ENCODE measurements at regions not wholly inside any gene's neighbourhood (a gene's known extent, or its start where the extent isn't known, plus 50 kb on each side); places are given as distances from the start of the nearest gene placed in this dataset.
A peak's percentile ranks its signal among the peaks of the same experiment; 100 is the strongest.

GRCh38 chr4:67054896-67055295, 490.4 kb downstream of the CENPC start:
- Histone ChIP-seq H3K4me1 (ENCODE audit: insufficient read depth, low read length) (no peaks in the 10 kb centered on the region), H2AFZ (ENCODE audit: low read depth, low read length) (no peak overlapping the region), H3K9me3 (ENCODE audit: insufficient read depth, low read depth, low read length) (no peaks in the 10 kb centered on the region), H3K9ac (ENCODE audit: low read length) (no peak overlapping the region), H3K79me2 (ENCODE audit: insufficient read depth, low read length) (no peaks in the 10 kb centered on the region), H3K27ac (ENCODE audit: low read depth, low read length) (no peak overlapping the region), H3K27me3 (ENCODE audit: insufficient read depth, low read length) (no peaks in the 10 kb centered on the region), H3K4me2 (ENCODE audit: low read length) (no peak overlapping the region), H3K36me3 (ENCODE audit: insufficient read depth, low read length) (no peaks in the 10 kb centered on the region), H4K20me1 (ENCODE audit: insufficient read depth, low read length) (no peaks in the 10 kb centered on the region), H3K4me3 (ENCODE audit: insufficient read depth, low read depth, low read length) (no peak overlapping the region)
- TF ChIP-seq EZH2 (IDR thresholded peaks at IDR 0.05; ENCODE audit: insufficient read depth, low read length) (no peak), CTCF (IDR thresholded peaks at IDR 0.05; ENCODE audit: insufficient read depth, low read depth, low read length) (no peak)
- peak; percentile 34 for DNase-seq (ENCODE audit: low read depth)
- H3K27ac Mint-ChIP-seq (ENCODE audit: unreplicated experiment), result no peak overlapping the region
- no peaks in the 10 kb centered on the region for H3K27me3 Mint-ChIP-seq (ENCODE audit: low read depth, unreplicated experiment)
- no peaks in the 10 kb centered on the region for H3K4me1 Mint-ChIP-seq (ENCODE audit: low read depth, unreplicated experiment)
- FAIRE-seq, result no peak
- no peaks in the 10 kb centered on the region for H3K9me3 Mint-ChIP-seq (ENCODE audit: unreplicated experiment)
- no peaks in the 10 kb centered on the region for H3K36me3 Mint-ChIP-seq (ENCODE audit: low read depth, unreplicated experiment)
- H3K4me3 Mint-ChIP-seq (ENCODE audit: unreplicated experiment), result no peak overlapping the region

- Histone ChIP-seq H3K27me3 (ENCODE audit: insufficient read depth, low read length) (no peaks in the 10 kb centered on the region), H3K36me3 (ENCODE audit: insufficient read depth, low read length) (no peaks in the 10 kb centered on the region), H3K4me1 (ENCODE audit: insufficient read depth, low read length) (no peaks in the 10 kb centered on the region), H3K9ac (ENCODE audit: low read length) (no peak overlapping the region), H3K27ac (ENCODE audit: low read depth, low read length) (no peak overlapping the region), H3K4me2 (ENCODE audit: low read length) (no peak overlapping the region), H3K9me3 (ENCODE audit: insufficient read depth, low read depth, low read length) (no peaks in the 10 kb centered on the region), H3K4me3 (ENCODE audit: insufficient read depth, low read depth, low read length) (no peak overlapping the region), H4K20me1 (ENCODE audit: insufficient read depth, low read length) (no peaks in the 10 kb centered on the region), H2AFZ (ENCODE audit: low read depth, low read length) (no peak overlapping the region), H3K79me2 (ENCODE audit: insufficient read depth, low read length) (no peaks in the 10 kb centered on the region)
- TF ChIP-seq EZH2 (IDR thresholded peaks at IDR 0.05; ENCODE audit: insufficient read depth, low read length) (no peak), CTCF (IDR thresholded peaks at IDR 0.05; ENCODE audit: insufficient read depth, low read depth, low read length) (no peak)
- Mint-ChIP-seq H3K27ac (ENCODE audit: unreplicated experiment) (no peak overlapping the region), H3K4me3 (ENCODE audit: unreplicated experiment) (no peak overlapping the region), H3K36me3 (ENCODE audit: low read depth, unreplicated experiment) (no peaks in the 10 kb centered on the region), H3K4me1 (ENCODE audit: low read depth, unreplicated experiment) (no peaks in the 10 kb centered on the region), H3K9me3 (ENCODE audit: unreplicated experiment) (no peaks in the 10 kb centered on the region), H3K27me3 (ENCODE audit: low read depth, unreplicated experiment) (no peaks in the 10 kb centered on the region)
- DNase-seq (ENCODE audit: low read depth), result no peak
- FAIRE-seq, result no peak
These were observed 492.3 kb downstream of the CENPC start for GRCh38 chr4:67052814-67053675.

Measured in astrocyte (in vitro differentiated cells and primary cell).